GM12878 (cell line): ENCODE measurements at regions not wholly inside any gene's neighbourhood (a gene's known extent, or its start where the extent isn't known, plus 50 kb on each side); places are given as distances from the start of the nearest gene placed in this dataset.

Experiments
- CREB1 ChIP-seq: IDR thresholded peaks from 2 replicates; pipeline ENCODE4 v1.6.1; 2012; ENCODE audit warnings: low read depth, mild to moderate bottlenecking, inconsistent platforms
- CREM ChIP-seq: IDR thresholded peaks from 2 replicates; pipeline ENCODE4 v1.6.1; 2014; ENCODE audit warnings: antibody characterized with exemption, low read depth
- EED ChIP-seq: sonication (generic); IDR thresholded peaks from 2 replicates; pipeline ENCODE4 v1.6.1; 2016; ENCODE audit warnings: antibody characterized with exemption, low read depth
- HDAC2 ChIP-seq: fragments of 200-600 bp; sonication (generic); IDR thresholded peaks from 2 replicates; pipeline ENCODE4 v1.6.1; 2017
- IRF3 ChIP-seq: fragments of 450-650 bp; IDR thresholded peaks from 2 replicates; pipeline ENCODE4 v1.6.1; 2014; ENCODE audit warnings: mild to moderate bottlenecking
- IRF5 ChIP-seq: fragments of 450-650 bp; IDR thresholded peaks from 2 replicates; pipeline ENCODE4 v1.6.1; 2017; ENCODE audit warnings: borderline replicate concordance
- KAT2A ChIP-seq: conservative IDR thresholded peaks from 2 replicates; pipeline ENCODE4 v1.6.1; 2011; ENCODE audit warnings: low read depth, low read length; ENCODE audit not compliant: control insufficient read depth
- NBN ChIP-seq: fragments of 450-650 bp; IDR thresholded peaks from 2 replicates; pipeline ENCODE4 v1.6.1; 2016
- NKRF ChIP-seq: fragments of 450-650 bp; conservative IDR thresholded peaks from 2 replicates; pipeline ENCODE4 v1.6.1; 2017; ENCODE audit warnings: mild to moderate bottlenecking, moderate library complexity
- POLR2AphosphoS2 ChIP-seq: IDR thresholded peaks from 2 replicates; pipeline ENCODE4 v1.6.1; 2011; ENCODE audit warnings: low read depth, mild to moderate bottlenecking, low read length, improper control_type of control experiment, moderate library complexity
- USF2 ChIP-seq: IDR thresholded peaks from 2 replicates; pipeline ENCODE4 v1.6.1; 2011; ENCODE audit warnings: low read depth, low read length, improper control_type of control experiment, borderline replicate concordance
- TF ChIP-seq, protein P1 (sequence below): fragments of 450-650 bp; formaldehyde crosslinking; IDR thresholded peaks from 2 replicates; pipeline ENCODE4 v1.4.0; 2020; ENCODE audit warnings: mild to moderate bottlenecking, moderate library complexity

DNA sequence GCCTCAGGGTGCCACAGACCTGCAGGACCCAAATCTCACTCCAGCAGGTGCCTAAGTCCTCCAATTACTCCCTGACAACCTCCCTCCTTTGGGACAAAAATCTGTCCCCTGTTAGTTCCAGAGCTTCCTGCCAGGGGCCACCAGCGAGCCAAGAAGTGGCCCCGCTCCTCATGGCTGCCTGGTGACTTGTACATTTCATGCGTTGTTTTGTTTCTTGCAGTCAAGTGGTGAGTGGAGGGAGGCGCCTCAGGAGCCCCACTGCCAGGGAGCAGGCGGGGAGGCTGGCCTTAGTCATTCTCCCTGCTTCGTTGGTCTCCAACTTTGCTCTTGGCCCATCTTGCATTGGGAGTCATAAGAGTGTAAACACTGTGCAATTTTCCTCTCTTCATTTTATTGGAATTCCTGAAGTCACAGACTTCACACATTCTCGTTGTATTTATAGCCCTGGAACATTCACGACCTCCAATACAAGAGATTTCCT, 81.3 kb downstream of the KCNF1 start (continued):
- TF ChIP-seq, protein P1, sequence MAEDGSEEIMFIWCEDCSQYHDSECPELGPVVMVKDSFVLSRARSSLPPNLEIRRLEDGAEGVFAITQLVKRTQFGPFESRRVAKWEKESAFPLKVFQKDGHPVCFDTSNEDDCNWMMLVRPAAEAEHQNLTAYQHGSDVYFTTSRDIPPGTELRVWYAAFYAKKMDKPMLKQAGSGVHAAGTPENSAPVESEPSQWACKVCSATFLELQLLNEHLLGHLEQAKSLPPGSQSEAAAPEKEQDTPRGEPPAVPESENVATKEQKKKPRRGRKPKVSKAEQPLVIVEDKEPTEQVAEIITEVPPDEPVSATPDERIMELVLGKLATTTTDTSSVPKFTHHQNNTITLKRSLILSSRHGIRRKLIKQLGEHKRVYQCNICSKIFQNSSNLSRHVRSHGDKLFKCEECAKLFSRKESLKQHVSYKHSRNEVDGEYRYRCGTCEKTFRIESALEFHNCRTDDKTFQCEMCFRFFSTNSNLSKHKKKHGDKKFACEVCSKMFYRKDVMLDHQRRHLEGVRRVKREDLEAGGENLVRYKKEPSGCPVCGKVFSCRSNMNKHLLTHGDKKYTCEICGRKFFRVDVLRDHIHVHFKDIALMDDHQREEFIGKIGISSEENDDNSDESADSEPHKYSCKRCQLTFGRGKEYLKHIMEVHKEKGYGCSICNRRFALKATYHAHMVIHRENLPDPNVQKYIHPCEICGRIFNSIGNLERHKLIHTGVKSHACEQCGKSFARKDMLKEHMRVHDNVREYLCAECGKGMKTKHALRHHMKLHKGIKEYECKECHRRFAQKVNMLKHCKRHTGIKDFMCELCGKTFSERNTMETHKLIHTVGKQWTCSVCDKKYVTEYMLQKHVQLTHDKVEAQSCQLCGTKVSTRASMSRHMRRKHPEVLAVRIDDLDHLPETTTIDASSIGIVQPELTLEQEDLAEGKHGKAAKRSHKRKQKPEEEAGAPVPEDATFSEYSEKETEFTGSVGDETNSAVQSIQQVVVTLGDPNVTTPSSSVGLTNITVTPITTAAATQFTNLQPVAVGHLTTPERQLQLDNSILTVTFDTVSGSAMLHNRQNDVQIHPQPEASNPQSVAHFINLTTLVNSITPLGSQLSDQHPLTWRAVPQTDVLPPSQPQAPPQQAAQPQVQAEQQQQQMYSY = no peak
- no peak for TF ChIP-seq HDAC2
- no peak for TF ChIP-seq IRF3
- no peak for TF ChIP-seq CREM
- TF ChIP-seq EED = no peak
- no peak for TF ChIP-seq USF2
- TF ChIP-seq NKRF = no peak
- no peak for TF ChIP-seq IRF5
- no peak for TF ChIP-seq NBN
- TF ChIP-seq KAT2A = no peak
- TF ChIP-seq POLR2AphosphoS2 = no peak
- no peak for TF ChIP-seq CREB1
